ENCODE measurements at regions not wholly inside any gene's neighbourhood (a gene's known extent, or its start where the extent isn't known, plus 50 kb on each side); places are given as distances from the start of the nearest gene placed in this dataset.
"Not testable (repeated sequence)": the region's sequence is repeated elsewhere in the genome, so short reads cannot be mapped to it uniquely, and the experiment has no call there.

DNA sequence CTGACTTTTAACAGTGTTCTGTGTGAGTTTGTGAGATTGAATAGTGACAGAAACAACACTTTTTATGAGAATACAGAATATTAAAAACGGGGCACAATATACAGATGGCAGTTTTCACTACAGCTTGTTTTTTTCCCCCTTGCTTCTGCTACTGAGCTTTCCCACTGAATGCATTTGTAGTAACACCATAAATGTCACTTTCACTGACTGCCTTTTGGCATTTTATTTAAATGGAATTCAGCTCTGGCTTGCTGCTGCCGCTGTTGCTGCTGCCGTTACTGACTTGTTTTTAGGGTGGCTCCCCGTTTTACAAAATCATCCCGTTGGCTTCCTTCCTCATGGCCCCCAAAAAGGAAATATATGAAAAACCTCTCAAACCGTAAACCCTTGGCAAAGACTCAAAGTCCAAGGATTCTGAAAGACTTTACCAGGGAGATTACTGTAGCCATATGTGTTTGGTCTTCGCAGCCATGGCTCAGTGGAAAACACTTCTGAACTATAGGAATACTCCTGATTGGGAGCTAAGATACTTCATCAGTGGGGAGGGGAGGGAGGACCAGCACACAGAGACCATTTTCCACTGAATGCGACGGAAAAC, 151.0 kb downstream of the NUF2 start:
- no peak for DNase-seq (ENCODE audit: low read depth, low spot score)

GRCh38 chr1:163477276-163477830, 155.6 kb downstream of the NUF2 start:
- DNase-seq (ENCODE audit: low read depth, low spot score), result no peak

- not testable (repeated sequence) for DNase-seq (ENCODE audit: low read depth, low spot score)
These were observed 176.9 kb downstream of the NUF2 start for GRCh38 chr1:163498391-163499330.

DNA sequence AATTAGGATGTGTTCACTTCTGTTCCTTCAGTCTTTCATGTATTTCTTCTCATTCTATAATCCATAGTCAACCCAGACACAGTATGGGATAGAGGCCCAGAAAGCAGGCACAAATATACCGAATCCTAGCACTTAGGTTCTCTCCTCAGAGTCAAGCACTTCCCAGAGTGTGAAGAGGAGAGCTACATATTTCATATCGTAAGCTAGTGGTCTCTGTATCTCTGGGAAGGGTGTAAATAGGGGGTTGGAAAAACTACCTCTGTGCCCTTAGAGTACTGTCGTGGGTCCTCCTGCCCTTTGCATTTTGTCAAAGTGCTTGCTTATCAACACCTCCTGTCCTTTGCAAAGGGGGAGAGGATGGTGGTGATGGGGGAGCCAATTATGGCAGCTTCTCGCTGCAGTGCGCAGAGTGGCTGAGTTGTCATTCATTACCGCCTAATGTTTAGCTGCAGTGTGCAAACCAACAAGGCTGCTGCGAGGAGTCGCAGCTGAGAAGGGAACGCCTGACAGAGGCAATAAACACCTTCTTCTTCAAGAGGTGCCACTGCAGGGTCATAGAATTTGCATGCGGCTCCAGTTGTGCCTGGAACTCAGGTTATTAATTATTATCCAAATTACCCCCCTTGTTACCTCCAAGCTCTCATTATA, 182.7 kb downstream of the NUF2 start:
- no peak for DNase-seq (ENCODE audit: low read depth, low spot score)

DNA sequence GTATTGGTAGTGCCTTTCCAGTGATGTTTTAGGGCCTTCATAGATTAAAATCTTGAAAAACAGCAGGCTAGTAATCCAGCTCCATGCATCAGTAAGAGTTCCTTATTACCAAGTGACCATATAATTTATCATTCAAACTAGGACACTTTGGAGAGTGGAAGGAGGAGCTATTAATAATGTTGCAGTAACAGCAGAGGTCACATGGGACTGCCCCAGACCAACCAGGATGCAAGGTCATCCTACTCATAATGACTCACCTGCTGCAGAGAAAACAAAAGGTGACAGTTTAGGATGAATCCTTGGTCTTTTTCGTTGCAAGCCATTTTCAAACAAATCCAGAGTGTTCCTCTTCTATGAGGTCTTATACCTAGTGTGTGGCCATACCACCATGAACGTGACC, 187.4 kb downstream of the NUF2 start:
- DNase-seq (ENCODE audit: low read depth, low spot score), result no peak

DNA sequence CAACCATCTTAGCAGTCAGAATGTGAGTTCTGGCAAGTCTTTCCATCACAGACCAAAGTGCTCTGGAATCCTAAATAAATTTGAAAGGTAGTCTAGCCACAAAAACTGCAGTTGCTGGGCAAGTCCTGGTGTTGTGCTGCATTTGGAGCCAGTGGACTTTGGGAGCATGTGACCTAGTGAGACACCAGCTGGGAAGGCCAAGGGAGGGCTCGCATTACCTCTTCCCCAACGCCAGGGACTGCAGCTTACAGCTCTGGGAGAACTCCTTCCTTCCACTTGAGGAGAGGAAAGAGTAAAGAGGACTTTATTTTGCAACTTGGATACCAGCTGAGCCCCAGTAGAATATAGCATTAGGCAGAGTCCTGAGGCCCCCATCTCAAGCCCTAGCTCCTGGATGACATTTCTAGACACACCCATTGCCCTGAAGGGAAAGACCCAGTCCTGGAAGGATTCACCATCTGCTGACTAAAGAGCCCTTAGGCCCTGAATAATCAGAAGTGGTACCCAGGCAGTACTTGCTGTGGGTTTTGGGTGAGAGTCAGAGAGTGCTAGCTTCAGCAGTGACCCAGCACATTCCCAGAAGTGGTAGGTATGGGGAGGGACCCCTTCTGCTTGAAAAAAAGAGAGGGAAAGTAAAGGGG, 190.7 kb downstream of the NUF2 start:
- DNase-seq (ENCODE audit: low read depth, low spot score), result no peak

- no peak for DNase-seq (ENCODE audit: low read depth, low spot score)
These were observed 201.7 kb downstream of the NUF2 start for GRCh38 chr1:163523375-163524029.

DNA sequence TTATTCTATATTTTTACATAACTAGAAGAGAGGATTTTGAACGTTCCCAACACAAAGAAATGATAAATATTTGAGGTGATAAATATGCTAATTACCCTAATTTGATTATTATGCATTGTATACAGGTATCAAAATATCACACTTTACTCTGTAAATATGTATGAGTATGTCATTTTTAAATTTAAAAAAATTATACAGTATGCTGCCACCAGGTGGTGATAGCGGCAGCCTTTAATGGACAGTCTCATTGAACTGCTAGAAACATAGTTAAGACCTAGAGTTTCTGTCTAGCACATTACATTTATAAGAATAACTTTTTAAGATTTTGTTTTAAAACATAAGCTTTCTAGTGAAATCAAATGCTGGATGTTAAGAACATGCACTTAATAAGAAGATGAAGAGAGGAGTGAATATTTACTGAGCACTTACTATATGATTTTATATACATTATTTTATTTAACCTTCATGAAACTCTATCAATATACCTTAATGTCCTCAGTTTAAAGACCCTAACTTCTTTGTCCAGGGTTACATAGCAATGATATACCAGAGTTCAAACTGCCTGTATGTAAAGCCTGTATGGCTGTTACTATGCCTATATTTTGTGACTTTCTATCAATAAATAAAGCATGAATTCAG, 207.1 kb downstream of the NUF2 start:
- DNase-seq (ENCODE audit: low read depth, low spot score), result no peak

DNA sequence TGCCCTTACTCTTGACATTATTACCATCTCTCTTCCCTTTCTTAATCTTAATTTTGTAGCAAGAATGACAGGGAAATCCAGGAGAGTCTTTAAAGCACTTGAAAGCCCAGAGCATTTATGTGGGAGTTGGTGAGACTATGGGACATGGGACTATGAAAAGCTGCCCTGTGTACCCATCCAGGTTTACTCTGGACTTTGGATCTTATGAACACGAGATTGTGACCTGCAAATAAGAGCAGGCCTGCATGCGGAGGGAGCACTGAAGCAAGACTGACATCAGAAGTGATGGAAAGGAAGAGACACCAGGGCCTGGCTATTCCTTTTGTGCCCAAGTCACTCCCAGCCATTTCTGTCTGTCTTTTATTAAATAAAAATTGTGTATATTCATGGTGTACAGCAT, 209.6 kb downstream of the NUF2 start:
- no peak for DNase-seq (ENCODE audit: low read depth, low spot score)

DNA sequence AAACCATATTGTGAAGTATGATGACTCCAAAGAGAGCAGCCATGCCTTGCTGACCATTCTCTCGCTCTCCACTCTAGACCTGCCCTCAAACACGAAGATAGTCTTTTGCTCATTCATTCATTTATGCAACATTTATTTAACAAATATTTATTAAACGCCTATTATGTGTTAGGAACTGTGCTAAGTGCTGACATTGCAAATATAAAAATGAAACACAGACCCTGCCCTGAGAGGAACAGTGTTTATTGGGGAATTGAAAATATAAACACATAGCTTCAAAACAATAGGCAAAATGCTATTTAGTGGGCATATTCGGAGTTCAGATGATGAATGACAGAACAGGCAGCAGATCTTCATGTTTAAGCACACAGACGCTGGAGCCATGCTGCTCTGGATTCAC, 213.6 kb downstream of the NUF2 start:
- no peak for DNase-seq (ENCODE audit: low read depth, low spot score)

DNA sequence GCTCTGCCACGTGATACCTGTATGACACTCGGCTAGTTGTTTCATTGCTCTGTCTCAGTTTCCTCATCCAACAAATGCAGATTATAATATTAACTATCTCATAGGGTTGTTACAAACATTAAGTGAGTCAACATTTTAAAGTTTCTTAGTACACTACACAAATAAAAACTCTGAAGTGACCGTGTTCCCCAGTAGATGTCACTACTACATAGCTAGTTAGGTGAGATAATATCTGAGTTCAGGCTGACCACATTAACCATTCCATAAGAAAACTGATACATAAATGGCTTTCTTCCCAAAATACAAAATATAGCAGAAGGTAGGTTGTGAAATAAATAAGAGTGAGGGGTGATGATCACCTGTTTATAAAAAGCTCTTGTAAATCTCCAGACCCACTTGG, 214.1 kb downstream of the NUF2 start:
- no peak for DNase-seq (ENCODE audit: low read depth, low spot score)

DNA sequence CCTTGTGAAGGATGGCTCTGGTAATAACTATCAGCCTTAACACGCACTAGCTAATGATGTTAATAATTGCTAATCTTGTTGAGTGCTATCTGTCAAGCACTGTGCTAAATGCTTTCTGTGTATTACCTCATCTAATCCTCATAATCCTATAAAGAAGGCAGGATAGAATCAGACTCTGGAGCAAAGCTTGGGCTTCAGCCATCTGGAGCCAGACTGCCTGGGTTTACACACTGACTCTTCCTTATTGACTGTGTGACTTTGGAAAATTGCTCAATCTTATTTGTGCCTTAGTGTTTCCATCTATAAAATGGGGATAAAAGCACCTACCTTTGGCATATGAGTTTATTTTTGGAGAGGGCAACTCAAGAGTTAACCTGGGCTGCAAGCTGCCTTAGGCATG, 216.1 kb downstream of the NUF2 start:
- no peak for DNase-seq (ENCODE audit: low read depth, low spot score)

GRCh38 chr1:163538667-163539066, 216.9 kb downstream of the NUF2 start:
- DNase-seq (ENCODE audit: low read depth, low spot score), result no peak

DNA sequence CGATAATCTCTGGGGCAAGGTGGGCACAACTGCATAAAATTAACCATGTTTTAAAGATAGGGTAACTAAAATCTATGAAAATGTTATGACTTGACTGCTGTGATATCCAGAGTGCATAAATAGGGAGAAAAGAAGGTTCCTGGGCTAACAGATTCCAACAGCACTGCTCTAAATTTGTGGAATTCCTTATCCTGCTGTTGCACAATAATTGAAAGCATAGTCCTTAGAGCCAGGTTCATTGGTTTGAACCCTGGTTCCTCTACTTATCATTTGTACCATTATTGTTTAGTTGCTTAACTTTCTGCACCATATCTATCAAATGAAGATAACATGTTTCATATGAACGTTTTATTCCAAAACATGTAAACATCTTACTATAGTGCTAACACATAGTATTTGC, 219.0 kb downstream of the NUF2 start:
- DNase-seq (ENCODE audit: low read depth, low spot score), result no peak

- DNase-seq (ENCODE audit: low read depth, low spot score), result no peak
These were observed 222.7 kb downstream of the NUF2 start for GRCh38 chr1:163544441-163544840.

DNA sequence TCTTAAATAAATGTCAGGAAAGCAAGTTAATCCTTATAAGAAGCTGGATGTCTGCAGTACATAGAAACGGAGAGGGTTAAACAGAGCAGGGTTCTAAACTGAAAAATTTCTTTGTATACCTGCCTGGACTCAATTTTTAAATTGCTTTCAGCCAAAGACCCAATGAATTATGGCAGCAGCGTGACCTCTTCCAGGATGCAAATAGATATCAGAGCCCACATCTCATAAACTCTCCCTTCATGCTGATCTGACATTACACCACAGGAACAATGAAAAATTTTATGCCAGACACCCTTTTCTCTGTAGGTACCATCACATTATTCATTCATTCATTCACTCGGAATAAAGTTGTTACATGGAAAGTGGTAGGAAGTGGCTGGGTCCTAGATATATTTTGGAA, 236.4 kb downstream of the NUF2 start:
- DNase-seq (ENCODE audit: low read depth, low spot score), result no peak

DNA sequence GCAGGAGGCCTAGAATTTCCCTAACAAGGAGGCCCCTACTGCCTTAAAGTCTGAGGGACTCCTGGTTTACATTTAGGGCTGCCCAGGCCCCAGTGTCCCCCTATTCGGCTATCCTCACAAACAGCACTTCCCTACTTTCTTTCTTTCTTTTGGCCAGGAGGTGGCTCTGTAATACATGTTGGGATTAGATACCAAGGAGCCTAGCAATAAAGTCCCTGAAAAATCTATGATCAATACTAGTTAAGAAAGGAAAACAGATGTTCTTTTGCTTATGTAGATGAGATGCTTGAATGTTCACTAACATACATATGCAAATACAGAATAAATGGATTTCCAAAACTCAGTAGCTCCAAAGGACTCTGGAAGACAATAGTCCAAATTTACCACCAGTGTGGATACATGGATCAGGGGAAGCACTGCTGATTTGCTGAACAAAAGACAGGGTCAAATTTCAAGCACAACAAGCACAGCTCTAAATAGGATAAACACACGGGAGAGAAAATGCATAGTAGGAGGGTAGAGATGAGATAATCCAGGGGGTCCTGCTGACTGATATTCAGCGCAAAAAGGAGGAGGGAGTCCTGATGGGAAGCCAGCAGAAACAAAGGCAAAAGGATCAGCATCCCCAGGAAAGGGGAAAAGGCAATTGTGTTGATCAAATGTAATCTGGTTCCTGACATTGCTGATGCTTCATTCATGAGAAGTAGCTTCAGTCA, 240.0 kb downstream of the NUF2 start:
- DNase-seq (ENCODE audit: low read depth, low spot score), result no peak

DNA sequence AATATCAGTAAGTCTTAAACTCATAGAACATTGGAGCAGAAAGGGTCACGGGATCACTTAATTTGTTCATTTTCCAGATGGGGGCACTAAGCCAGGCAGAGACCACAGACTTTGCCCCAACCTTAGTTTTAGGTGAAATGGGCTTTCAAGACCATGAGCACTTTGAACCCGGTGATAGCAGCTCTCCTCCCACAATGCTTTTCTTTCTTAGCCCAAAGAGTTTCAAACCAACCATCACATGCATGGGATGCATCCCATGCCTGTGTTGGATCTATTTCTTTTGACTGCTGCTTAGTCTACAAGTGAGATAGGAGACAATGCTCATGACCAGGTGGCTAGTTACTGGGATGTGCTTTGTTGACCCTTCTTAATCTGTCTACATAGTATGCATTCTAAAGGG, 240.6 kb downstream of the NUF2 start:
- DNase-seq (ENCODE audit: low read depth, low spot score), result no peak

- DNase-seq (ENCODE audit: low read depth, low spot score), result no peak
These were observed 243.4 kb downstream of the NUF2 start for GRCh38 chr1:163565166-163565565.

- DNase-seq (ENCODE audit: low read depth, low spot score), result no peak
These were observed 248.3 kb downstream of the NUF2 start for GRCh38 chr1:163570071-163570470.

Measured in smooth muscle cell of the brain vasculature (primary cell).